Activated naive CD4-positive, alpha-beta T cell (primary cell): ENCODE measurements at regions not wholly inside any gene's neighbourhood (a gene's known extent, or its start where the extent isn't known, plus 50 kb on each side); places are given as distances from the start of the nearest gene placed in this dataset.
"Not testable (repeated sequence)": the region's sequence is repeated elsewhere in the genome, so short reads cannot be mapped to it uniquely, and the experiment has no call there.

ENCODE experiments used
- DNase-seq, 4 experiments: peaks; one replicate each; lab custom pipeline; 2025; lab: John Stamatoyannopoulos, UW

DNA sequence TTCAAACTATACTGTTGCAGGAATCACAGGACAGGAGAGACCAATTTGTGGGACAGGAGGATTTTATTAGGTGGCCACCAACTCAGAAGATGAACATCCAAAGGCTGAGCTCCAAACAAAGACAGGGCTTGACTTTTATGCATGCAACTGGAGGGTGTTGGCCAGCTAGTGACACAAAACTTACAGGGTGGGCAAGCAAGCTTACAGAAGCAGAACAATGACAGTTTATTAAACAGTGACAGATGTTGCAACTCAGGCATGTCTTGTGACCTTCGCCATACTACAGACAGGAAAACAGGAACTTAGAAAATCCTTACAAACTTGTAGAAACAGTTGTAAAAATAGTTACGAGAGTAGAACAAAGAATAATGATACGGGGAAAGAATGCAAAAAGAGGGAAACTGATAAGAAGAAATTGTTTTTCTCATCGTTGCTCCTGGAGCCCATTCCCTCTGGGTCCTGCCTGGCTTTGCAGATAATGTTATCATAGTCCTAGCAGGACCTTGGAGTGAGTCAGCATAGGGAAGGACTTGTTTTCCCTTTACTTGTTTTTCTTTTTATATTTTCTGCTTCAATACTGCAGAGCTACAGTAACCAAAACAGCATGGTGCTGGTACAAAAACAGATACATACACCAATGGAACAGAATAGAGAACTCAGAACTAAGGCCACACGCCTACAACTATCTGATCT is 2083.0 kb upstream of the ACO1 start:
- DNase-seq, result no peak

DNA sequence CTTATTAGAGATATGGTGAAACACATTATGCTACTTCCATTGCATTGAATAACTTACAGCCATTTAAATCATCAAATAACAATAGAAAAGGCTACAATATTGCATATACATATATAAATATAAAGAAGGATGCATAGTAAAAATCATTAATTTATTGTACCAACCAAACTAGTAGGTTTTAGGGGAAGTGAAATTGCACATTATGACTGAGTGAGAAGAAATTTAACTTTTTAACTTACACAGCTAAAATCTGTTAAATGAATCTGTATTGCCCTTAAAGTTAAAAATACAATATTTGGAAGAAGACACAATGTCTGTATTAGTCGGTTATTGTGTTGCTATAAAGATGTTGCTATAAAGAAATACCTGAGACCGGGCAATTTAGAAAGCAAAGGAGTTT is 2073.7 kb upstream of the ACO1 start:
- DNase-seq, result no peak

- DNase-seq, result no peak
Measured at GRCh38 chr9:30329431-30329830, 2055.0 kb upstream of the ACO1 start.

- no peak for DNase-seq
Measured at GRCh38 chr9:30348904-30349303, 2035.5 kb upstream of the ACO1 start.

- DNase-seq, result no peak
Measured at GRCh38 chr9:30349526-30350513, 2034.6 kb upstream of the ACO1 start.

- DNase-seq, result no peak
Measured at GRCh38 chr9:30356221-30356620, 2028.2 kb upstream of the ACO1 start.

DNA sequence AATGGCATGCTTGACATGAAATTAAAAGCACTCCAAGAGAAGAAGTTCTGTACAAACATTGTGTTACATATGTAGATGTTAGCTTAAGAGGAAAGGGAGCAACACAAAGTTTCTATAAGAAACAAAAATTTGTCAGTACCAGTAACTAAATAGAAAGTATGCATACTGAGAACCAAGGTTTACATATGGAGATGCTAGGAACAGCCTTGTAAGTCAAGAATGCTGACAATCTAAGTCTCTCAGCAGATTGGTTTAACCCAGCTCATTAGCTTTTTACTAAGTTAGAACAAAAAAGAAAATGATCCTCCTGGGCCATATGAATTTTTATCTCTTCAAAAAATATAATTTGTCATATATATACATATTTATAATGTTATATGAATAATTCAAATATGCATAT is 2022.1 kb upstream of the ACO1 start:
- no peak for DNase-seq

DNA sequence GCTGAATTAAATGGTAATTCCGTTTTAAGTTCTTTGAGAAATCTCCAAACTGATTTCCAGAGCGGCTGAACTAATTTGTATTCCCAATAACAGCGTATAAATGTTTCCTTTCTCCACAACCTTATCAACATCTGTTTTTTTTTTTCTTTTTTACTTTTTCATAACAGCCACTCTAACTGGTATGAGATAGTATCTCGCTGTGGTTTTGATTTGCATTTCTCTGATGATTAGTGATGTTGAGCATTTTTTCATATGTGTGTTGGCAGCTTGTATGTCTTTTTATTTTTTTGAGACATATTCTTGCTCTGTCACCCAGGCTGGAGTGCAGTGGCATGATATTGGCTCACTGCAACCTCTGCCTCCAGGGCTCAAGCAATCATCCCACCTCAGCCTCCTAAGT is 2018.3 kb upstream of the ACO1 start:
- not testable (repeated sequence) for DNase-seq

DNA sequence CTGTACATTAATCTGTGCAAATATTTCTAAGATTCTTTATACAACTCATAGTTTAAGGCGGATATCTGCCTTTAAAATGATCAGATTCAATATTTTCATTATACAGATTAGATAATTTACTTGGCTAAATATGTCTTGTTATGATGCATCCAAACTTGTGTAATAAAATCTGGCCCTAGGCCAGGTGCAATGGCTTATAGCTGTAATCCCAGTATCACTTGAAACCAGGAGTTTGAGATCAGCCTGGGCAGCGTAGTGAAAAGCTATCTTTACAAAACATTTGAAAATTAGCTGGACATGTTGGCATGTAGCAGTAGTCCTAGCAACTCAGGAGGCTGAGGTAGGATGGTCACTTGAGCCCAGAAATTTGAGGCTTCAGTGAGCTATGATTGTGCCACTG is 2002.2 kb upstream of the ACO1 start:
- no peak for DNase-seq

GRCh38 chr9:30410273-30410672 is 1974.2 kb upstream of the ACO1 start:
- DNase-seq, result no peak

DNA sequence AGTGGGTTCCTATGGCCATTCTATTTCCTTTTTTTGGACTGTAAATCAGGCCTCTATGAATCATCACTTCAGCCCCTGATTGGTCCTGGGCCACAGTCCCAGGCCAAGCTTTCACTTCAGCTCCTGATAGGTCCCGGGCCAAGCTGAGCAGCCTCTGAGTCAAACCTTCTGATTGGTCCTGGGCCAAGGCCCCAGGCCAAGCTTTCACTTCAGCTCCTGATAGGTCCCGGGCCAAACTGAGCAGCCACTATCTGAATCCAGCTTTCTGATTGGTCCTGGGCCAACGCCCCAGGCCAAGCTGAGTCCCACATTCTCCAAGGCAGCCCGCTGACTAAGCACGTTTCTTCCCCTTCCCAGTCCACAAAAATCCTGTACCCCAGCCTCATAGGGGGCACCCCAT is 1972.9 kb upstream of the ACO1 start:
- no peak for DNase-seq

- DNase-seq, result no peak
Measured at GRCh38 chr9:30459156-30459555, 1925.3 kb upstream of the ACO1 start.

GRCh38 chr9:30476826-30477225 is 1907.6 kb upstream of the ACO1 start:
- no peak for DNase-seq

DNA sequence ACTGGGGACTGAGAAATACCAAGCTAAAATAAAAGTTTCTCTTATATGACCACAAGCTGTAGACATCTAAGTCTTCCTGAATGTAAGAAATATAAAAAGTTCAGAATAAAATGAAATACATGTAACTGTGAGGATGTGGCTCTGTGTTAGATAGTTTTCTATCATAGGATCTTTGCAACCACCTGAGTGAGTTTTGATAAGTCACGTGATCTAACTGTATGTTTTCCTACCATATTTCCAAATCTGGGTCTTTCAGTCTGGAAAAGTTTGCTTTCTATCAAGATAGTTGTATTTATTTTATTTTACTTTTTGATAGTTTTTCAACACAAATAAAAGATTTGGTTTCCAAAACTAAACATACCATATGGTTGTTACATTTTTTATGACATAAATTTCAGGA is 1905.8 kb upstream of the ACO1 start:
- DNase-seq, result no peak

DNA sequence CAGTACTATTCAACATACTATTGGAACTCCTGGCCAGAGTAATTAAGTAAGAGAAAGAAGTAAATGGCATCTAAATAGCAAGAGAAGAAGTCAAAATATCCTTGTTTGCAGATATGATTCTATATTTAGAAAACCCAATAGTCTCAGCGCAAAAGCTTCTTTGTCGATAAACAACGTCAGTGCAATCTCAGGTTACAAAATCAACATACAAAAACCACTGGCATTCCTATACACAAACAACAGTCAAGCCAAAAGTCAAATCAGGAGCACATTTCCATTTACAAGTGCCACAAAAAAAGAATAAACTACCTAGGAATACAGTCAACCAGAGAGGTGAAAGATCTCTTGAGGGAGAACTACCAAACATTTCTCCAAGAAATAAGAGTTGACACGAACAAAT is 1901.9 kb upstream of the ACO1 start:
- DNase-seq, result no peak

DNA sequence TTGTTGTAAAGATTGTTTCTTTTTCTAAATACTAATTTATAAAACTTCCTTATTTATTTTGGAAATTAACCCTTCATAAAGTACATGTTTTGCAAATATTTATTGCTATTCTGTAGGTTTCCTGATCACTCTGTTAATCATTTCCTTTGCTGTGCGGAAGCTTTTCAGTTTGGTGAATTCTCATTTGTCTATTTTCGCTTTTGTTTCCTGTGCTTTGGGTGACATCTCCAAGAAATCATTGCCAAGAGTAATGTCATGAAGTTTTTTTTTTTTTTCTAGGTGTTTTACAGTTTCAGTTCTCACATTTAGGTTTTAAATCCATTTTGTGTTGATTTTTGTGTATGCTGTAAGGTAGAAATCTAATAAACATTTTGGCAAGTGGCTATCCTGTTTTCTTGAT is 1899.8 kb upstream of the ACO1 start:
- DNase-seq, result no peak

GRCh38 chr9:30504502-30504905 is 1879.9 kb upstream of the ACO1 start:
- no peak for DNase-seq

- DNase-seq, result no peak
Measured at GRCh38 chr9:30505311-30505710, 1879.1 kb upstream of the ACO1 start.

DNA sequence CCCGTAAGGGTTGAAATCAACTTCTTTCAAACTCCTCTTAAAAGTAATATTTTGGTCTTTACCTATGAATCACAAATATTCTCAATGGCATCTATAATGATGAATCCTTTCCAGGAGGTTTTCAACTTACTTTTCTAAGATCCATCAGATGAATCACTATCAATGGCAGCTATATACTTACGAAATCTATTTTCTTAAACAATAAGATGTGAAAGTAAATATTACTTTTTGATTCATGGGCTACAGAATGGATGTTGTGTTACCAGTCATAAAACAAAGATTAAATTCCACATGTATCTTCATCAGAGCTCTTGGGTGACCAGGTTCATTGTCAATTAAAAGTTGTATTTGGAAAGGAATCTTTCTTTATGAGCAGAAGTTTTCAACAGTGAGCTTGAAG is 1877.7 kb upstream of the ACO1 start:
- DNase-seq, result no peak

DNA sequence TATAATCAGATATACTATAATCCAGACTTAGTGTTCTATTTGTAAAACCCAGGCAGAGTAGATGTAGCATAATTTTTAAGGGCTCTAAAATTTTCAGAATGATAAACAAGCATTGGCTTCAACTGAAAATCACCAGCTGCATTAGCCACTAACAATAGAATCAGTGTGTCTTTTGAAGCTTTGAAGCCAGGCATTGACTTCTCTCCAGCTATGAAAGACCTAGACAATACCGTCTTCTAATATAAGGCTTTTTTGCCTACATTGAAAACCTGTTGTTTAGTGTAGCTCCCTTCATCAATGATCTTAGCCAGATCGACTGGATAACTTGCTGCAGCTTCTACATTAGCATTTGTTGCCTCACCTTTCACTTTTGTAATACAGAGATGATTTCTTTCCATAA is 1877.3 kb upstream of the ACO1 start:
- no peak for DNase-seq

DNA sequence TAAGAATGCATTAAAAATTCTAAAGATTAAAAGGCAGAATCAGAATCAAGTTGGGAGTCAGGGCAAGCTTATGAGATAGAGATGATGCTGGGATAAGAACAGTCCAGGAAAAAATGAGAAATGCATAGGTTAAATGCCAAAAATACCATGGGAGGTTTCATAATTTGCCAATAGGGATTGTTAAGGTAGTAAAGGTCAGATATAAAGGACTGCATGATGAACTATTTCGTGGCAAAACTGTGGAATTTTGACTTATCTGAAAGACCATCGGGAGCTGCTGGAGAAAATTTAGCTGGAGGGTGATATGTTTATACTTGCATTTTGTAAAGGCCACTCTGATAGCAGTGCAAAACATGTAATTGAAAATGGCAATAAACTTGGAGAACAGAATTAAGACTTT is 1872.8 kb upstream of the ACO1 start:
- DNase-seq, result no peak

GRCh38 chr9:30519166-30519565 is 1865.3 kb upstream of the ACO1 start:
- no peak for DNase-seq

- DNase-seq, result no peak
Measured at GRCh38 chr9:30519756-30520155, 1864.7 kb upstream of the ACO1 start.
